GM19035 (cell line): ENCODE measurements at regions not wholly inside any gene's neighbourhood (a gene's known extent, or its start where the extent isn't known, plus 50 kb on each side); places are given as distances from the start of the nearest gene placed in this dataset.

Experiments
- ATAC-seq: cut with Tn5 transposase; IDR thresholded peaks from one replicate; pipeline ENCODE4 v1.9.1; 2021; ENCODE audit not compliant: unreplicated experiment

- ATAC-seq: no peak
Measured at GRCh38 chr4:29002151-29002550, 1718.0 kb upstream of the PCDH7 start.

DNA sequence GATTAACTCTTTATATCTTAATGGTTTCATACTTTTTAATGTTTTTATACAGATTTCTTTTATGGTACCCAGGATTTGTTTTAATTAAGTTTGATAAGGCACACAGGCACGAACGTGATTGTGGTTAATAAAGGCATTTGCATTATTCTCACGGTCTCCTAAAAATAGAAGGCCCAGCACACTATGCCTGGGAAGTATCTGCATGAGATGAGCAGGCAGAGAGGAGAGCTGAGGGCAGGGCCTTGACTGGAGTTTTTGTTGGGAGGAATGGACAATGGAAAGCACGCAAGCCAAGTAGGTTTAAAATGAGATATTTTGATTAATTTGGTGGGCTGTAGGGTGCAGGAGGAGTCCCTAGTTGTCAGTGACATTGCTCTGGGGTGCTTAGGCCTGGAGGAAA, 1714.3 kb upstream of the PCDH7 start:
- no peak for ATAC-seq

DNA sequence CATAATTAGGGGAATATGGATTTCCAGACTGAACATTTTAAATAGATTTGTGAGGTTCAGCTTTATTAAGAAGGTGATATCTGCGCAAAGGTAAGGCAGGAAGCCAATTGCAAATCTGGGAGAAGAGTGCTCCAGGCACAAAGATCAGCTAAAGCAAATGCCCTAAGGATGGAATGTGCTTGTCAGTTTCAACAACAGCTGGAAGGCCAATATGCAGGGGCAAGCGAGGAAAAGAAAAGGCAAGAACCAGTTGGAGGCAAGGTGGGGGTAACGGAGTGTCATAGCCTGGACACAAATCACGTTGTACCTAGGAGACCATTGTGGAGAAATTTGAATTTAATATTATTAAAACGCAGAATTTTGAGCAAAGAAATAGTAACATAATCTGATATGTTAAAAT, 1710.3 kb upstream of the PCDH7 start:
- ATAC-seq: no peak

GRCh38 chr4:29013341-29013740, 1706.8 kb upstream of the PCDH7 start:
- no peak for ATAC-seq

- no peak for ATAC-seq
Measured at GRCh38 chr4:29014555-29014954, 1705.6 kb upstream of the PCDH7 start.

GRCh38 chr4:29033703-29034102, 1686.5 kb upstream of the PCDH7 start:
- no peak for ATAC-seq

DNA sequence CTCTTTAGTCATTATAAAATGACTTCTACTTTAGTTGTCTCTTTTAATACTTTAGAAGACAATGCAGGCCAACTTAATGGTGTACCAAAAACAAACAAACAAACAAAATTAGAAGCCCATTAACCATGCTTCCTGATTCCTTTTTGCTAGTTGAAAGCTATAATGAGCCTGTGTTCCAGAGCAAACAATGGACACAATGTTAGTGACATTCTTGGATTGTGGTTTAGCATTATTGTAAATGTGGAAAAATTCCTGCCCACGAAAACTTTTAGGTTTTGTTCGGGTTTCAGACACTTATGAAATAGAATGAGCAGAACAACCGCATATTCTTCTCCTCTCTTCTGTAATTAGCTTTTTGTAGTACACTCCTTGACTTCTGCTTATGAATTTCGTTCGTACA, 1682.7 kb upstream of the PCDH7 start:
- no peak for ATAC-seq

DNA sequence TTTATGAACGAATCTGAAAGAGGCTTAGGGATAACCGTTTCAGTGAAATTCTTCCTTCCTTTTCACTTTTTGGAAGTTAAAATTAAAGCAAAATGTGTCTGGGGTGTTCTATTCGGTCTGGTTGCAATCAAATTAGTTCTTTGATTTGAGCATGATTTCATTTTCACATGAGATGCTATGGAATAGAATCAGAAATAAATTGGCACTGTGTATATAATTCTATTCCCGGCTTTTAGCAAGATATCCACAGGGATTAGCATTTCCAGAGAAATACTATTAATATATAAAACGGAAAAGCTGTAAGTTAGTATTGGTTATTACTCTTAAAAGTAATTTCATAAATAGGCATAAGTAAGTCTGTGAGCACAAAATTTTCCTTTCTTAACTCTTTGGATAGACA, 1676.8 kb upstream of the PCDH7 start:
- ATAC-seq: no peak

DNA sequence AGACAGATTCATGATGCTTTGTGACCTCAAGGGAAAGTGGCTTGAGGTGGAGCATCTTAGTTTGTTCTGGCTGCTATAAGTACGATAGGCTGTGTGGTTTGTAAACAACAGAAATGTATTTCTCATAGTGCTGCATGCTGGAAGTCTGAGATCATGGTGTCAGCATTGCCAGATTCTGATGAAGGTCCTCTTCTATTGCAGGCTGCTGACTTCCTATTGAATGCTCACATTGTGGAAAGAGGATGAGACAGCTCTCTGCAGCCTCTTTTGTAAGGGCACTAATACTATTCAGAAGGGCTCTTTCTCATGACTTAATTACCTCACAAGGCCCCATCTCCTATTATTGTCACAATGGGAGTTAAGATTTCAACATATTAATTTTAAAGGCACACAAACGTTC, 1674.0 kb upstream of the PCDH7 start:
- ATAC-seq: no peak

DNA sequence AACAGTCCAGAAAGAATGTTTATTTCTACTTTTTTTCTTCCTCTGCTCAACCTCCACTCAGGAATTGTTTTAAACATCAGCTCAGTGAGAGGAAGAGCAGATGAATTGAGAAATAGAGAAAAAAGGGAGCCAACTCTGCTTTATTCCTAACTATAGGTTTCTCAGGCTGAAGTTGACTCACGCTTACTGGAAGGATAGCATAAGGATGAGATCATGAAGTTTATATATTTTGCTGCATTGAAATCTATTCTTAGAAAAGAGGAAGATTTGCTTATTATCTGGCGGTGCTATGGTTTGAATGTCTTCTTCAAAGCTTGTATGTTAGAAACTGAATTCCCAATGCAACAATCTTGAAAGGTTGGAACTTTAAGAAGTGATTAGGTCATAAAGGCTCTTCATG, 1673.4 kb upstream of the PCDH7 start:
- no peak for ATAC-seq

DNA sequence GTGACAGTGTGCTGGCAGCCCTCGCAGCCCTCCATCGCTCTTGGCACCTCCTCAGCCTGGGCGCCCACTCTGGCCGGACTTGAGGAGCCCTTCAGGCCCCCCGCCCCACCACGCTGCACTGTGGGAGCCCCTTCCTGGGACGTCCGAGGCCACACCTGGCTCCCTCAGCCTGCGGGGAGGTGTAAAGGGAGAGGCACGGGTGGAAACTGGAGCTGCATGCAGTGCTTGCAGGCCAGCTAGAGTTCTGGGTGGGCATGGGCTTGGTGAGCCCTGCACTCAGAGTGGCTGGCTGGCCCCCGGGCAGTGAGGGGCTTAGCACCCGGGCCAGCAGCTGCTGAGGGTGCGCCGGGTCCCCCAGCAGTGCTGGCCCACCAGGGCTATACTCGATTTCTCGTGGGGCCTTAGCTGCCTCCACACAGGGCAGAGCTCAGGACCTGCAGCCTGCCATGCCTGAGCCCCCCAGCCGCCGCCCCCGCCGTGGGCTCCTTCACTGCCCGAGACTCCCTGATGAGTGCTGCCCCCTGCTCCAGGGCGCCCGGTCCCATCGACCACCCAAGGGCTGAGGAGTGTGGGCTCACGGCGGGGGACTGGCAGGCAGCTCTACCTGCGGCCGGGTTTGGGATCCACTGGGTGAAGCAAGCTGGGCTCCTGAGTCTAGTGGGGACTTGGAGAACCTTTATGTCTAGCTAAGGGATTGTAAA, 1672.7 kb upstream of the PCDH7 start:
- no peak for ATAC-seq

DNA sequence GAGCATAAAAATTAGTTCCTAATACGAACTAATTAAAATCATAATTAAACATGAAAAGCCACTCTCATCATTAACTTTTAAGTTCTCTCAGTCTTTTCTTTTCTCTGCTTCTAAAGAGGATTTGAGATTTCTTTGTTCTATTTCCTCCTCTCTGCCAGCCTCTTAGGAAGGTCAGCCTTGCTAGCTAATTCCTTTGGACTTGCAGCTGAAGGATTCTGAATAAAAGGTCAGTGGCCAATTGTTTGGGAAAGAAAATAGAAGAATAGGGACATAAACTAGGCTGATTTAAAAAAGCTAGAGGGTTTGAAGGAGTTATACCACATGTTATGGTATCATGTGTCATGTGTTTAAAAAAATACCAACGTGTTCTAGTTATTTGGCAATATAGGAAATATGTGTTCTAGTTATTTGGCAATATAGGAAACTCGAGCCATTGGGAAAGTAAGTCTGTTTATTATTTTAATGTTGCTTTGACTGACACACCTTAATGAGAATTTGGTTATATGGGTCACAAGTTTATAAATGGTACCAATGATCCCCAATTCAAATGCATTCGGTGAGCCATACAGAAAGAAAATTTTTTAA, 1668.7 kb upstream of the PCDH7 start:
- ATAC-seq: no peak

GRCh38 chr4:29052266-29052665, 1667.9 kb upstream of the PCDH7 start:
- no peak for ATAC-seq

- no peak for ATAC-seq
Measured at GRCh38 chr4:29058531-29058930, 1661.6 kb upstream of the PCDH7 start.

DNA sequence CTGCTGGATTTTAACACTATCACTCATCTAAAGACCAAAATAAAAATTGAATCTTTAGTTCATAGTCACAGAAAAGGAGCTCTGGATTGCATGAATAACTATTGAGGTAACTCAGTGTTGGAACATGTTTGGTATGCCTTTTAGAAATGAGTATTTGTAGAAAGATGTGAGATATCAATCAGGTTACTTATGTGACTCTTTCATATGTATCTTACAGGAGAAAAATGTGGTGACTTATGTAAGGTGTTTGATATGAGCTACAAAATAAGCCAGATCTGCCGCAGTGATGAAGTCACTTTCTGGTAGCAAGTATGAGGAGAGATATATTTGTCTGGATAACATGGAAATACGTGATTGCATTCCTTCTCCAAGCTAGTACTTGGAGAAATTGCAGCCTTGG, 1653.3 kb upstream of the PCDH7 start:
- no peak for ATAC-seq

- ATAC-seq: no peak
Measured at GRCh38 chr4:29073571-29073970, 1646.6 kb upstream of the PCDH7 start.

- no peak for ATAC-seq
Measured at GRCh38 chr4:29075366-29075765, 1644.8 kb upstream of the PCDH7 start.

GRCh38 chr4:29079260-29079659, 1640.9 kb upstream of the PCDH7 start:
- no peak for ATAC-seq

GRCh38 chr4:29081234-29081955, 1638.8 kb upstream of the PCDH7 start:
- no peak for ATAC-seq

- no peak for ATAC-seq
Measured at GRCh38 chr4:29082684-29083083, 1637.5 kb upstream of the PCDH7 start.

DNA sequence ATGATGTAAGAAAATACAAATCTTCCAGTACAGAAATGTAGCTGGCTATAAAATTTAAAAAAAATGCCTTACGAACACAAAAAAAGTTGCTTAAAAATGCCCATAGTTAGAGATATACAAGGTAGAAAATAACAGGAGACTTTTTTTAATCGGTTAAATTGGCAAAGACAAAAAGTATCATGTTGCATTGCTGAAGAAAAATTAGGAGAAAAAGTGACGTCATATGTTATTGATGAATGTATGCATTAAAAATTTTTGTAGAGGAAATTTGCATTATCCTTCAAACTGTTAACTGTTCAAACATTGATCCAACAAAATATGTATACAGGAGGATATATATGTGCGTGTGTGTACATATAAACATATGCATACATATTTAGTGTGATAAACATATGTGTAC, 1634.4 kb upstream of the PCDH7 start:
- no peak for ATAC-seq

- ATAC-seq: no peak
Measured at GRCh38 chr4:29104694-29105093, 1615.5 kb upstream of the PCDH7 start.
